Activated CD4-positive, alpha-beta T cell treated with anti-CD3 and anti-CD28 coated beads, Interleukin-2, amount 50 U/mL, for 48 hours (primary cell): ENCODE measurements at regions not wholly inside any gene's neighbourhood (a gene's known extent, or its start where the extent isn't known, plus 50 kb on each side); places are given as distances from the start of the nearest gene placed in this dataset.
"Not testable (repeated sequence)": the region's sequence is repeated elsewhere in the genome, so short reads cannot be mapped to it uniquely, and the experiment has no call there.

Experiments
- DNase-seq, 2 experiments: peaks; one replicate each; pipeline ENCODE4 v3.0.0-alpha.2; 2020

DNA sequence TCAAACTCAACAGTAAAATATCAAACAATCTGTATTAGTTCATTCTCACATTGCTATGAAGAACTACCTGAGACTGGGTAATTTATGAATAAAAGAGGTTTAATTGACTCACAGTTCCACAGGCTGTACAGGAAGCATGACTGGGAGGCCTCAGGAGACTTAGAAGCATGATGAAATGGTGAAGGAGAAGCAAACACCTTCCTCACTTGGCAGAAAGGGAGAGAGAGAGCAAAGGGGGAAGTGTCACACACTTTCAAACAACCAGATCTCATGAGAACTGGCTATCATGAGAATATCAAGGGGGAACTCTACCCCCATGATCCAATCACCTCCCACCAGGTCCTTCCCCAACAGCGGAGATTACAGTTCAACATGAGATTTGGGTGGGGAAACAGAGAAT lies 198.5 kb upstream of the CRIM1 start:
- not testable (repeated sequence) for DNase-seq

DNA sequence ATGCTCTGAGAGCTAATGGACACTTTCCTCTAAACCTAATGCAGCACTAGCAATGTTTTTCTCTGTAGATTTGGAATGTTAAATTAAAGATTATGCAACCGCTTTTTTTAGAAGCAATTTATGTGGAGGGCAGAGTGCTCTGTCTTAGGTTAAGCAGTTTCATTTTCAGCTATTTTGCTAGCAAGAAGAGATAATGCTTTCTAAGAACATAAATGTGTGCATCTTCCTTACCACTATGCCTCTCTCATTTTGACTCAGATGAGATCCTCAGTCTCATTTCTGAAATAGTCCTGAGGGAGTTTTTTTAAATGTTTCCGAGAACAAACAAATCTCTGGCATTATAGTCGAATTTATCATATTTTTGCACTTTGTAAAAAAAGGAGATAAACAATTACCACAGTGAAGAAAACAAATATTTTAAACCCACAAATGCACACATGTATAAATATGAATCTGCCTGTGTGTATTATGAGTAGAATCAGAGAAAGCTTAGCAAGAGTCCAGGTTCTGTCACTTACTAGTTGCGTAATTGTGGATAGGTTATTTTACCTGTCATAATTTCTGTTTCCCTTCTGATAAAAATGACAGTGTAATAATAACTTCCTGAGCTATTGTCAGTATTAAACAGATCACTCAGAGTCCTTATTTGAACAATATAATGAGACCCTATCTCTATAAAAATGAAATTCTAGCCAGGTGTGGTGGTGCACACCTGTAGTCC lies 207.7 kb upstream of the CRIM1 start:
- DNase-seq: no peak

GRCh38 chr2:36146765-36147164 lies 208.8 kb upstream of the CRIM1 start:
- DNase-seq: no peak

DNA sequence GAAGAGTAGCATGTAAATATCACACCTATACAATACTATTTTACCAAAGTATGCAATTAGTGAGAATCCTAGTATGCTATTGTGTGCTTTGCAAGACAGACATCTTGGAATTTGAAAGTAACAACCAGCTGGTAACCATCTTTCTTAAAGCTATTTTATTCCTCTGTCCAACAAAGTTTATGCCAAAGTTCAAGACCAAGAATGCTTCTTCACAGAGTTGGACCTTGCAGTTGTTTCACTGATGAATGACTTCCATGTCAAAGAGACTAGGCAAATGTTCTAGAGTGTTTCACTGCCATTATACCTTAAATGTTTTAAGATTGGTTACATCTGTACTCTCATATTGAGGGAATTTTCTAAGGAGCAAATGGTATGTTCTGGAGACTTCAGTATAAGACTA lies 215.2 kb upstream of the CRIM1 start:
- no peak for DNase-seq

DNA sequence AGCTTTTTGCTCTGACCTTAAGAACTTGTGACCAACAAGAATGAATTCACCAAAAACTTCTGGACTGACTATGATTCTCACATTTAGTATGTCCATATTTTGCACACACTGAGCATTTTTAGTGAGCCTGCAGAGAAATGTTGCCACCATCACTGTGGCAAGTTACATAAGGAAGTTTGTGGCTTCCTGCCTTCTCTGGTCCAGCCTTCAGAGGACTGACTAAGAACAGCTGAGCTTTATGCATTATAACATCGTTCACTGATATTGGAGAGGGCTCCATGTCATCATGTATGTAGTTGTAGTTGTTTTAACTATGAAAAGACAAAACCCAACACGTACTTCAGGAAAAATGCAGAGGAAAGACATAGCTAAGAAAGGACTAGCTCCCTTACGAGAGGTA lies 218.0 kb upstream of the CRIM1 start:
- no peak for DNase-seq

DNA sequence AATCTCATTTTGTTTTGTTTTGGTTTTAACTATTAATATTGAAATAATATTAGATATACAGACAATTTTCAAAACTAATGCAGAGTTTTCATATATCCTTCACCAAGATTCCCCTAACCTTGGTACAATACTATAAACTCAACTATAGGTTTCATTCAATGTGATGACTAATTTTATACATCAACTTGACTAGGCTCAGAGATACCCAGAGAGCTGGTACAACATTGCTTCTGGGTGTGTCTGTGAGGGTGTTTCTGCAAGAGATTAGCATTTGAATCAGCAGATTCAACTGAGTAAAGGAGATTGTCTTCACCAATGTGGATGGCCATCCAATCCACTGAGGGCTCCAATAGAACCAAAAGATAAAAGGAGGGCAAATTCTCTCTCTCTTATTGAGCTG lies 221.3 kb upstream of the CRIM1 start:
- DNase-seq: no peak

- no peak for DNase-seq
These were observed 227.2 kb upstream of the CRIM1 start for GRCh38 chr2:36128359-36128758.

- no peak for DNase-seq
These were observed 229.9 kb upstream of the CRIM1 start for GRCh38 chr2:36125702-36126101.

DNA sequence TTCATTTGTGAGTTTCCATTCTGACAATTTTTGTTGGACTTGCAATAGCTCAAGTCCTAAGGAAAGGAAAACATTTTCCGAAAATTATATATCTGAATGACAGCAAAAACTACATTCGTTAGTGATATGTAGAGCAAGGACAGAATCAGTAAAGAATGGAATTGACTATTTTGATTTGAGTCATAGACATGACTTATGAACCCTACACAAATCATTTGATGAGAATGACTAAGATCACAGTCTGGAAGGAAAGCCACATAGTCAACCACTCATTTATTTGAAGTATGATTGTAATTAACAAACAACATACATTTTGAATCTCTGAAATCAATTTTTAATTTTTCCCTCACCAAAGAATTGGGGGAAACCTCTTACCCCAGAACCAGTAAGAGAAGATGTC lies 231.6 kb upstream of the CRIM1 start:
- DNase-seq: no peak

- DNase-seq: no peak
These were observed 258.6 kb upstream of the CRIM1 start for GRCh38 chr2:36097022-36097421.

- not testable (repeated sequence) for DNase-seq
These were observed 263.5 kb upstream of the CRIM1 start for GRCh38 chr2:36091844-36092741.

DNA sequence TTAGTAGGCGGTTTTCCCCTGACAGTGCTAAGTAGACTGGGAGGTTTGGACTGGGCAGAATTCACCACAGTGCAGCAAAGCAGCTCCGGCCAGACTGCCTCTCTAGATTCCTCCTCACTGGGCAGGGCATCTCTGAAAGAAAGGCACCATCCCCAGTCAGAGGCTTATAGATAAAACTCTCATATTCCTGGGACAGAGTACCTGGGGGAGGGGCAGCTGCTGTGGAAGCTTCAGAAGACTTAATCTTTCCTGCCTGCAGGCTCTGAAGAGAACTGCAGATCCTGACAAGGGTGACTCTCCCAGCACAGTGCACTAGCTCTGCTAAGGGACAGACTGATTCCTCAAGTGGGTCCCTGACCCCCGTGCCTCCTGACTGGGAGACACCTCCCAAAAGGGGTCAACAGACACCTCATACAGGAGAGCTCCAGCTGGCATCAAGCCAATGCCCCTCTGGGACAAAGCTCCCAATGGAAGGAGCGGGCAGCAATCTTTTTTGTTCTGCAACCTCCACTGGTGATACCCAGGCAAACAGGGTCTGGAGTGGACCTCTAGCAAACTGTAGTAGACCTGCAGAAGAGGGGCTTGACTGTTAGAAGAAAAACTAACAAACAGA lies 266.8 kb upstream of the CRIM1 start:
- DNase-seq: no peak

DNA sequence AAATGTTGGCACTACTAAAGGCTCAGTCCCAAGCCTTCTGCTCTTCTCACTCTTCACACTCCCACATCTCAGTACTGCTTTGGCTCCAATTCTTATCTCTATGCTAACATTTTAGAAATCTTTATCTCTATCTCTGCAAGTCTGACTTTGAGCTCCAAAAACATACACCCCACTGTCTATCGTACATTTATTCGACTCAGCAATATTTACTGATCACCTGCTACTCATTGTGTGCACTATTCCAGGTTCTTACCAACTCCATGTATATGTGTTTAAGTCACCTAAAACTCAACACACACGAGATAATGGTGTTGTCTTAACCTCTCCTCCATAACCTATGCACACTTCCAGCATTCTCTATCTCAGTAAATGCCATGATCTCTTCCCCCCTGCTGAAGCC lies 268.2 kb upstream of the CRIM1 start:
- DNase-seq: no peak

DNA sequence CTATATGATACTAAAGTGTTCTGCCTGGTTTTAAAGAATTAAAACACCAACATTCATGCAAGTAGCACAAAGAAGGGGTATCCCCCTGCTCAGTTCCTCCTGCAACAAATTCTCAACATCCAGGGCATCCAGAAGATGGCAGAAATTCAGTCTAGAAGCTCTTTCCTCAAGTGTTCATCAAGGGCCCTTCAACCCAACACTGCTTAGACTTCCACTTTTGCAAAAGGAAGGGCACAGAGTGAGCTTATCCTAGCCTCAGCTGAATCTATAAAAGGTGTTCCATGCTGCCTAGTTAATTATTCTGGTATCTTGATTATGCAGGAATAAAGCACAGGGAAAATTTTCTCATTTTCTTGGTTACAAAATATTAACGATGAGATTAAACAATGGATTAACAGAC lies 275.8 kb upstream of the CRIM1 start:
- DNase-seq: no peak

DNA sequence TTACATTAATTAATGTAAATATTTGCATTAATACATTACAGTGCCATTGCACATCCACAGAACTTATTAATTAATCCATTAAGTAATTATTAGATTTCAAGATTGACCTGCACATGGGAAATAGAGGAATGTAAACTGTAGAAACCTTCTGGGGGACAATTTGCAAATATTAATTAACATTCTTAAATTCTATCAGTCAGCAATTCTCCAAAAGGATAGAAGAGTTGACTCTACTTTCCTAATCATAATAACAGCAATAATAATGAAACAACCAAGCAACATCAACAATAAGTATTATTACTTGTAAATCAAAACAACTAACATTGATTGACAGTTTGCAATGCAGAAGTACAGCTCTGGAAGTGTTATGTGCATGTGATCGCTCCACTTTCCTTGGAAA lies 281.6 kb upstream of the CRIM1 start:
- no peak for DNase-seq

GRCh38 chr2:36071698-36072097 lies 283.9 kb upstream of the CRIM1 start:
- DNase-seq: no peak

DNA sequence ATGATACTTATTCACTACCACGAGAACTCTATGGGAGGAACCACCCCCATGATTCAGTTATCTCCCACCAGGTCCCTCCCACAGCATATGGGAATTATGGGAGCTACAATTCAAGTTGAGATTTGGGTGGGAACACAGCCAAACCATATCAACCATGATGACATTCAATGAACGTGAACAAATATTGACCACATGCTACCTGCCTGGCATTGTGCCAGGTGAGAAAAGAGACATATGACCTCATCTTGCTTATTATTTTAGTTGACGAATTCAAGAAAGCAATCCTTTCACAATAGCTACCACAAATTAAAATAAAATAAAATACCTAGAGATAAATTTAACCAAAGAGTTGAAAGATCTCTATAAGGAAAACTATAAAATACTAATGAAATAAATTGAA lies 286.5 kb upstream of the CRIM1 start:
- DNase-seq: no peak

DNA sequence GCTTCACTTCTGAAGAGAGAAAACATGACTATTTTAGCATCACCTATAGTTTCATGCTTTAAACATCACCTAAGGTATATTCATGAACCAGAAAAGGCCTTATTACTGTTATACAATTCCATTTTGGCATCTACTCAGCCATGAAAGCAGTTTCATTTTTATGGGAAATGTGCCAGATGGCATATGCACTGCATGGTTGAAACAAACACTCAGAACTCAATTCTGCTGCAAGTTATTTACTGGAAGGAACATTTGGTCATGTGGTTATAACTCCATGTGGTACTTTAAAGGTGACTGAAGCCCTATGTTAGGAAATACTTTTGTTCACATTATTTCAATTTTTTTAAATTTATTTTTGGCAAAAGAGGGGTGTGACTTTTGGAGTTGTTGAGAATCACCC lies 287.5 kb upstream of the CRIM1 start:
- DNase-seq: no peak

GRCh38 chr2:36060133-36060532 lies 295.4 kb upstream of the CRIM1 start:
- DNase-seq: no peak

- DNase-seq: no peak
These were observed 295.9 kb upstream of the CRIM1 start for GRCh38 chr2:36059691-36060090.

GRCh38 chr2:36058953-36059352 lies 296.6 kb upstream of the CRIM1 start:
- no peak for DNase-seq

DNA sequence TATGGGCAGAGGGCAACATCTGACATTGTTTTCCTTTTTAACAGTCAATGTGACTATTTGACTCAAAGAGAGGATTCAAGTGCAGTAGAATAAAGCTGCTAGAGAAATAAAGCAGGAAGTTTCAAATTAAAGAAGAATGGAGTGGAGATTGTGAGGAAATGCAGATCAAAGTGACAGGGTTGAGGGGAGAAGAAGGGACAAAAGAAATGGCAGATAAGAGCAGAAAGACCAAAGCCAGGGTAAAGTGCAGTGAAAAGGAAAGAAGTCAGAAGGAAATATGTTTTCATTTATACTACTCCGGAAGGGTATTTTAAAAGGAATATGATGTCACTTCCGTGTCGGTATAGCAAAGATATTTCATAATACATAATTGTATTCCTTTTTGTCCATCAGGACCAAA lies 297.5 kb upstream of the CRIM1 start:
- no peak for DNase-seq

DNA sequence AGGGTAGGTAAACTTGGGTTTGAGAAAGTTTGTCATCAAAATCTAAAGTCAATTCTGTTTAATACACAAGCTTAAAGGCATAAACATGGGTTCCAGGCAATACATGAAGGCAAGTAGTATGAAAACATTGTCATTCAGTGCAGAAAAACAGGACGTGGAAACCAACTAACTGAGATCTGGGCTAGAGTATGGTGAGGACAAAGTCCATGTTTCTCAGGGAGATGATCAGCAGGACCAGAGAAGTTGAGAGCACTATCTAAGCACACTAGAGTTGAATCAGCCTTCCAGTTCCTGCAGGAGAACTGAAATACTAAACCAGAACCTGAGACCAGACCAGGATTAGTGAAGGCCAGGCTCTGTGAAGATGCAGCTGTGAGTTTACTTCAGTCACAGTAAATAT lies 302.8 kb upstream of the CRIM1 start:
- no peak for DNase-seq

- no peak for DNase-seq
These were observed 311.2 kb upstream of the CRIM1 start for GRCh38 chr2:36044411-36044810.
